CD4-positive, alpha-beta T cell treated with Interleukin-17A for 1 hour (primary cell): ENCODE measurements at regions not wholly inside any gene's neighbourhood (a gene's known extent, or its start where the extent isn't known, plus 50 kb on each side); places are given as distances from the start of the nearest gene placed in this dataset.
A peak's percentile ranks its signal among the peaks of the same experiment; 100 is the strongest.

Experiments
- DNase-seq: peaks from one replicate; pipeline ENCODE4 v3.0.0-alpha.2; 2020

DNA sequence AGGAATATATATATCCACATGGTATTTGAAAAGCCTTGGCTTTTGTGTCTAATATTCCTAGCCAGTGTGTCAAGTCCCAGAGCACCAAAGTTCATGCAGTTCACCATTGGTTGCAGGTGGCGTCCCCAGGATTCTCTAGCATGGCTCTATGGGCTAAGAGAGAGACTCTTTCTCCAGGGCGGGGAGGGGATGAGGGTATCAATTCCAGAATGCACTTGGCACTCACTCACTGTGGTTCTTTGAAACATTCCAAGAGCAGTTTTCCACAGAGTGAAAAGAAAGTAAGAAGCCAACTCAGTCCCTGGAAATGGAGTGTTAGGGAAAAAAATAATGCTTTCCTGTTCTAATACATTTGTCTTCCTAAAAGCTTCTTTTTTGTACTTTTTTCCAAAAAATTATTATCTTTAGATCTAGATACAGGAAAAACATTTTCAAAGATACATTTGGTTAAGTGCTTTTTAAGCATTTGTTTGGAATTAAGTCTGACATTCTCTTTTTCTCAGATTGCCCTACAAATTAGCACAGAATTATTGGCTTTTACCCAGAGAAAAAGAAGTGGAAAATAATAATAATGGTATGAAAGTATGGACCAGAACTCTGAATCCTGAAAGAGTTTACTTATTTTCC lies 239.9 kb downstream of the PAX3 start:
- DNase-seq = no peak

- DNase-seq = peak; percentile 5
Observed at GRCh38 chr2:222057347-222058073, 241.3 kb downstream of the PAX3 start.

GRCh38 chr2:222055328-222055727 lies 243.5 kb downstream of the PAX3 start:
- no peak for DNase-seq

- DNase-seq = no peak
Observed at GRCh38 chr2:222054813-222055212, 244.0 kb downstream of the PAX3 start.

DNA sequence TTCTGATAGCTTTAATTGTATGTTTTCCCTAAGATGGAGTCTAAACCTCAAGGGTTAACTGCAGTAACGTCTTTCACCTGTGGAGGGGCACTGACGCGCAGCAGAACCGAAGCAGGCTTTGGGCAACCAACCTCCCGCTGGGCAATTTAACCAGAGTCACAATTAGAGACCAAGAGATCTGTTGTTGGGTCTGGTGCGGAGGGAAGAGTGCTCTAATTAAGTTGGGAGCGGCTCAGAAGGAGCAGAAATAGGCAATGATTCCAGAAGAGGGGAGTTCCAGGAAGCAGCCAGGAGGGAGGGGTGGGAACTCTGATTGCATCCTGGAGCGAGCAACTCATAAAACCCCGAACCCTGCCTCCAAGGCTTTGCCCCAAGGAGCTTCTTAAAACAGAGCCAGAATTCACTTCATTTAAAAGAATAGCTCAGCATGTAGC lies 245.8 kb downstream of the PAX3 start:
- DNase-seq = no peak

- DNase-seq = no peak
Observed at GRCh38 chr2:222050981-222051380, 247.8 kb downstream of the PAX3 start.

- no peak for DNase-seq
Observed at GRCh38 chr2:222049946-222050345, 248.9 kb downstream of the PAX3 start.

- DNase-seq = no peak
Observed at GRCh38 chr2:222043897-222044296, 254.9 kb downstream of the PAX3 start.

GRCh38 chr2:222042666-222043065 lies 256.1 kb downstream of the PAX3 start:
- no peak for DNase-seq

DNA sequence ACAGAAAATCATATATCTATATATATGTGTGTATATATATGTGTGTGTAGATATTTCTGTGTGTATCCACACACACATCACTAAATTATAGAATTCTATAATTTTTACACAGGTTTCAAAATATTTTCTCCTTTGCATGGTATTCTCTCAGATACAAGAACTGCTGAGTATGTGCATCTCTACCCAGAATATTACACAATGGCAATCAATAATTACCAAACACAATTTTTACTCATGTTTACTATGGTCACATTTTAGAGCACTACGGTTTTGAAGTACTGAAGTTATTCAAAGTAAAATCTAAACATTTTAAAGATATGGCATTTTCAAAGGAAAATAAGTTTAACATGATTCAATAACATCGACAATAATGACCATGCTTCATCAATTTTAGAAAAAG lies 258.5 kb downstream of the PAX3 start:
- no peak for DNase-seq

DNA sequence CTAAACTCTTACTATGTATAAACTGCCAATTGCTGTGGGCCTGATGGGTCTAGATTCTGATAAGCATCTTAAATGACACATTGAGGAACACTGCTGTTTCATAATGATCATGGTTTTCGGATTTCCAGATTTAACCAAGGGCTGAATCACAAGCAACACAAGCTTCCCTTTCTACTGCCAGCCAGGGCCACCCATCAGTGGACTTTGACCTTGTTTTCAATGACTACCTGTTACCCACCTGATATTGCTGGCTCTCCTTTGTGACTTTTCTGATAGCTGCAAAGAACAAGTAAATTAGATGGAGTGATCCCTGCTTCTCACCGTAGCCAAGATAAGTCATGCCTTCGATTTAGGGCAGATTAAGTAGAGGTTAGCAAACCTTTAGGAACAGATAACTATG lies 259.0 kb downstream of the PAX3 start:
- DNase-seq = no peak

DNA sequence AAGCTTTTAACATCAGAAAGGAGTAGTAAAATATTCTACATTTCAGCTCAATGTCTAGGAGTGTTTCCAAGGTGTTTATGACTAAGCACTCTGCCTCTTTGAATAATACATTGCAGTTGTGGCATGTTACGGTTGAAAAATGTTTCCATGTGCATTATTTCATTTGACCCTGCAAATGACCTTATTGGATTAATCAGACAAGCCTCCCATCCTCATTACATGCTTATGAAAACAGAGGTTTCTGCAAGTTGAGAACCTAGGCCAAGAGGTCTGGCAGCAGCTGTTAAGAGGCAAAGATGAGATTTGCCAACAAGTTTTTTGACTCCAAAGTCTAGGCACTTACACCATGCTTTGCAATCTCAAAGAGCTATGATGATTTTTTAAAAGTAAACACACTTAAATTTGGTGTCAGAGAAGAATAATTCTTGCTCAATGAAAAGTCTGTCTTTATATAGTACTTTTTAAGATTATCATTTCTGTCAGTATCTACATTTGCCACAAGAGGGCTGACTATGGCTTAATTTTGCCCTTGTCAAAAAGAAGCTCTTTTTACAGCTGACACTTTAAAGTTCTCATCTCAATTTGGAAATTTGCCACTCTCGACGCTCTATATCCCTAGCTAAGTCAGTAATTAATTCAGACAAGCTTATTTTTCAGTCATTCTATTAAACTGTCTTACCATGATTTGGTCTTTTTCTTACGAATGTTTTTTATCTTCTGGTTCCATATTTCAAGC lies 260.6 kb downstream of the PAX3 start:
- DNase-seq = no peak

- DNase-seq = no peak
Observed at GRCh38 chr2:222037211-222037610, 261.6 kb downstream of the PAX3 start.

DNA sequence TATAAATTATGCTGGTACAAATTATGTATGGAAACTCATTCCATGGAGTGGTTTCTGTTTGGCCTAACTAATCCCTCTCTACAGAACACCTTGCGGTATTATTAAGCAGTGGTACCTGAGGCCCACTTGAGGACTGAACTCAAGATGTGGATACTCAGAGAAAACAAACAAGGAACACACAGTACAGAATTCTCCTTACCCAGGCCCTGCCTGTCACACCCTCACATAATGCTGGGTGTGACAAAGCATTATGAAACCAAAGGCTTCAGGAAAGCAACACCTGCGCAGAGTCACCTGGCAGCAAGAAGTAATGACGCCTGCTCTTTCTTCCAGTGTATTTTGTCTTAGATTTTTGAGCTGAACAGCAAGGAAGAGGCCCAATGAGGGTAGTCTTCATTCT lies 264.7 kb downstream of the PAX3 start:
- no peak for DNase-seq

DNA sequence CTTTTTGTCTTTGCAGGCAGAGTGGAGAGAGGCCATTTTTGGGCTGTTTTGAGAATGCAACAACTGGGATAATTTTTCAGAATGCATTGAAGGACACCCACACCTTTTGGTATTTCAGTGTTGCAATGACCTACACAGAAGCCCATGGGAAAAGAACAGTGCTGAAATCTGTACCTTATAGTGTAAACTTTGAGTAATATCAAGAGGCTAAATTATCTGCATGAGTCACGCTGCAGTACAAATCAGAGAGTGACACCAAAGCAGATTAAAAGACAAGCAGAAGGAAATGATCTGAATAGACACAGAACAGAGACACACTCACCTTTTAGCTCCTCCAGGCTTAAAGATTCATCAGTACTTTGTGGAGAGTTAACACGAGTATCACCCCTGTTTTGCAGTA lies 265.3 kb downstream of the PAX3 start:
- no peak for DNase-seq

- no peak for DNase-seq
Observed at GRCh38 chr2:222025881-222026271, 272.9 kb downstream of the PAX3 start.

DNA sequence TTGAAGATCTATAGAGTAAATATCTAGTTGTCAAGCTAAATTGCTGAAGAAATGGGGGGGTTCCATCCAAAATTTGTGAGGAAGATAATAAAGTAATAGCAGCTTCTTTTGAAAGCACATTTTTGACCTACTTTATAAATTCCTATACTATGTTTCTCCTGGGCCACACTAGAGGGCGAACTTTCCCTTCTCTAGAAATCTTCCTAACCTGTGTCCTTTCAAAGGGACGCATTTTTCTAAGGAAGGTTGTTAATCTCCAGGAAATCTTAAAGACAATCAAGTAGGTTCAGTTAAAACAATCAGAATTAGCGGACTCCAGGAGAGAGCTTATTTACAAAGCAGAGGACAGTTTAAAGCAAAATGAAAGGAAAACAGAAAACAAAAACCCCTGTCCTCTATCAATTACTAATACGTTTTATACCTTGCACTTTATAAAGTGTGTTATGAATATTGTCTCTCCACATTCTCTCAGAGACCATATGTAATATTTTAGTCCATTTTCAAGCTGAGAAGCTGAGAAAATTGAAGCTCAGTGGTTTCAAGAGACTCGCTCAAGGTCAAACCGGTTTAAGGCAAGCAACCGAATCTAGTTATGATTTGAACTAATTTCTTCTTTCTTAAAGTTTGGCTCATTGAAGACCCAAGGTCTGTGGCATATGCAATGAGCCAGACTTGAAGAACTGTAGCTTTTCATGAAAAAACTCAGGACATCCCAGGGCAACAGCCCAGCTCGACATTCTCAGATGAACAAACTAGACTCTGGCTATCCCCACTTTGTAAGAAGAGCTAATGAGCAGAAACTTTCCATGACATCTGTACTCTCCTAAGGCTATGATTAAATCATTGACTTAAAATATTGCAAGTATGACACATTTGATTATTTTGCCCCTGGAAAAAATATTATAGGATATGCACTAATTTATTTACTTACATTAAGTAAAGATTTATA lies 273.6 kb downstream of the PAX3 start:
- DNase-seq = no peak

DNA sequence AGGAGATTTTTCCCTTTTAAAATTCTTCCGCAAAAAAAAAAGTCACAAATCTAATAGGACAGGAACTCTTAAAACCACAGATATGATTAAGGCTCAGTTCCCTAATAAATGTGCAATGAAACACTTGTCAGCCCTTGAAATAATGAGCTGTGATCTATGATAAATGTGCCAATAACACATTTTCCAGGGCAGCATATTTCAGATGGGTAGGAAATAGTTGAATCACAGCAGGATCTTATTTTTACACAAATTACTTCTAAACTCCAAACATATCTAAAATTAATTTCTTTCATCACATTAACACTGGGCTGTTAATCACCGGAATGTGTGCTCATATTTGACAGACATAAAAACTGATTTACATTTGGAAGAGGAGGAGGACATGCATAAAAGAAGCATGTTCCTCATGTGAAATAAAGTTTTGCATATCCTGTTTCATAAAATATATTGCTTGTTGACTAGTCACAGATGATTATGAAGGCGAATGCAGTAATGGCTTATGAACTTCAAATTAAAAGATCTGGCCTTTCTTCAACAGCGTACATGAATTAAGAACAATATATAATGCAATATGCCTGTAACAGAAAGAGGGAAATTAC lies 281.4 kb downstream of the PAX3 start:
- DNase-seq = no peak

DNA sequence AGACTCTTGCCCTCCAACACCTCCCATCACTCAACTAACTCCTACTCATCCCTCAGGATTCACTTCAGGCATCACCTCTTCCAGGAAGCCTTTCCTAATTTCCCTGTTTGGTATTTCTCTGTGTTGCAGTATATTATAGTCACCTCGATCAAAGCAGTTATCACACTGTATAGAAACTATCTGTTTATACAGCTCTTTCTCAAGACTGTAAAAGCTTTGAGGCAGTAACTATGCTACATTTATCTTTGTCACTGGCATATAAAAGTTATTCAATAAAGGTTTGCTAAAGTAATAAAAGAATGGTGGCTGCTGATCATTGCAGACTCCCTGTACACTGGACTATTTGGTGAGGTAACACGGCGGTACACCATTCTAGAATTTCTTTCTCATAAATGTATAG lies 284.9 kb downstream of the PAX3 start:
- DNase-seq = no peak

- no peak for DNase-seq
Observed at GRCh38 chr2:222000326-222000725, 298.5 kb downstream of the PAX3 start.

DNA sequence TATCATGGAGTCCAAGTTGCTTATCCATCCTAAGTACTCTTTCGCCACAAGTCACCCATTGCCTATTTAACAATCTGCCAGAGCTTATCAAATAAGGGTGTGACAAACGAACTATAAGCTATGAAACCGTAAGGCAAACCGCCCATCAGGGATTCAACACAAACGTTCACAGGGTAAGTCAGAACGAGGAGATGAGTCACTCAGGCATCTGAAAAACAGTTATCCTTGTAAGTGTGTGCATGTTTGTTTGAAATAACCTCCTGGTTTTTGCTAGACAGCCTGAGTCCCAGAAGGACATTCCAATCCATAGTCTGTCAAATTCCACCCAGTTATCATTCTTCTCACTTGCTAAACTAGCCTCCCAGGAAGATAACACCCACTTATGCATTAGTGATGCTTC lies 299.1 kb downstream of the PAX3 start:
- no peak for DNase-seq

DNA sequence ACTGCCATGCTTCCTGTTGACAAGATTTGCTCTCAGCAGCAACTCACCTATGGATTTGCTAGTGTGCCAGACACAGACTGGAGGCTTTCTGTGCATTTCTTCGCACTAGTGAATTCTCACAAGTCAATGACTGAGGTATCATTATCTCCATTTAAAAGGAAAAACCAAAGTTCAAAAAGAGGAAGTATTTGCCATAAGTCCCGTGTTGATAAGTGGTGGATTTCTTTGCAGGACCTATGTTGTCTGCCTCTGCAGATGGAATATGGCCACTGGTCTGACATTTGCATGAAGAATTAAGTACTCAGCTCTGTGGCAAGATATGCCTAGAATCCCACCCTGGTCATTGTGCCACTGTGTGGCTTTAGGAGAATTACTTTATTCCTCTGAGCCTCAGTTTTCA lies 299.6 kb downstream of the PAX3 start:
- DNase-seq = no peak

GRCh38 chr2:221997683-221998082 lies 301.1 kb downstream of the PAX3 start:
- no peak for DNase-seq
